HG03342 (cell line): ENCODE measurements at regions not wholly inside any gene's neighbourhood (a gene's known extent, or its start where the extent isn't known, plus 50 kb on each side); places are given as distances from the start of the nearest gene placed in this dataset.

Experiments used
- ATAC-seq: cut with Tn5 transposase; IDR thresholded peaks from one replicate; pipeline ENCODE4 v1.9.1; 2021; ENCODE audit warnings: mild to moderate bottlenecking, moderate library complexity; ENCODE audit not compliant: unreplicated experiment

GRCh38 chr3:23644099-23644498 lies 161.7 kb upstream of the UBE2E1 start:
- no peak for ATAC-seq

- ATAC-seq = no peak
Observed at GRCh38 chr3:23644676-23645075, 161.1 kb upstream of the UBE2E1 start.

DNA sequence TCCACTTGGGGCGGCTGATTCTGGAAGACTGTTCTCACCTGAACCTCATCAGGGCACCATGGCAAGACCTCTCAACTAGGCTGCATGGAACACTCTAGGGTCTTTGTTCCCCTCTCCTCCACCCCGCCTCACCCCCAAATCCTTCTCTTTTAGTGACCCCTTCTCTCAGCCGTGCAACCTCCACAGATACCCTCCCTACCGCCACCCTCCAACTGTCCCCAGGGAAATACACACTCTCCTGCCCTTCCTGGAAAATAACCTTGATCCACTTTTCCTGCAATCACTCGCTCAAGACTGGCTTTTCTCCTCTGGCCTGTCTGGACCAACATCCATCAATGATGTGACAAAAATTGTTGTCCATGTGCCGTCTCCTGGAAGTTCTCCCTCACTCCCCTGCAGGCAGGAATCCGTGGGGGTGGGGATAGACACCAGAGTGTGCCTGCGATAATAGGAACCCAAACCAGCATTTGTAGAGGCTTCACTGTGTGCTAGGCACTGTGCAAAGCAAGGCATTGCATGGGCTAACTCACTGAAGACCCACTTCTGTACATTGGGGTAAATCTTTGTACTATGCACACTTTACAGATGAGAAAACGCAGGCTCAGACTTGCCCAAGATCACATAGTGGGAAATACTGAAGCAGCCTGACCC lies 160.1 kb upstream of the UBE2E1 start:
- ATAC-seq = no peak

DNA sequence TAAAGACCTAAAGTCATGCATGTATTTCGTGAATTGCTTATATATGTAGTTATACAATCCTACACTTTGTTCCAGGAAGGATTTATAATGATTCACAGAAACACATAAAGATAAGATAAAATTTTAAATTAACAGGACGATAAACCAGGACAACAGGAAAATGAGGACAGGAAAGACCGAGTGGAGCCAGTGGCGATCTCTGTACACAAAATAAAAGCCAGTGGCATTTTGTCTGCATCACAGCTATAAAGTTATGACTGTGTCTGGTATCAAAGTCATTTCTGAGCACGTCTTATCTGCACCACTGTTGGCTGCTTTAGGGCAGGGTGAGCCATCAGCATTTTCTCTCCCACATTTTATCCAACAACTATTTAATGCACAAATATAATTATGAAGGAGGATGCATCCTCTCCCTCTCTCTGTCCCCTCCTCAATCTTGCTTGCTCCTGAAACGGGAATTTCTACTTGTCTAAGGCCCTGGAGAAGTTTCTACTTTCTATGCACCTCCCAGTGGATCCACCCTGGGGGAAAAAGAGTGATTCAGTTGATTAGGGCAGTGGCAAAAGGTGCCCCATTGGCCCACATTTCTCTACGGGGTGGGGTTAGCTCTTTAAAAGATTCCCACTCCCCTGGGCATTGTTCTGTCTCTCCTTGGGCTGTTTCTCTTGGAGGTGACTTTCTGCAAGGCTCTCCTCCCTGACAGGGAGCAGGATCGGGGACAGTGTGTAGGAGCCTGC lies 159.4 kb upstream of the UBE2E1 start:
- ATAC-seq = no peak

- ATAC-seq = no peak
Observed at GRCh38 chr3:23647706-23648258, 158.0 kb upstream of the UBE2E1 start.

GRCh38 chr3:23648326-23648995 lies 157.3 kb upstream of the UBE2E1 start:
- ATAC-seq = no peak

DNA sequence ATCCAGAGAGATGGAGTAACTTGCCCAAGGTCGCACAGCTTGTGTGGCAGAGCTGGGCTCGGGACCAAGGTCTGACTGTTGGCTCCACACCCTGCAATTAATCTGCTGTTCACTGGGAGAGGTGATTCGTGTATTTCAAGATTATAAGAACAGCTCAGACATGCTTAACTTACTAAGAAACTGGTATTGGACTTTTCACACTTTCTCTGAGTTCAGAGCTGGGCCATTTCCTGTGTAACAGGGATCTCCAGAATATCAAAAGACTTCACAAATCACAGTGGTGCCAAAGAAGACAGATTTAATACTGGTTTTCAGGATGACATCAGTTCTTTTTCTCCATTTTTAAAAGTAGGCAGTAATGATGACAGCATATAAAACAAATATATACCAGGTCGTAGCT lies 156.8 kb upstream of the UBE2E1 start:
- ATAC-seq = no peak

GRCh38 chr3:23649448-23649847 lies 156.3 kb upstream of the UBE2E1 start:
- ATAC-seq = no peak

GRCh38 chr3:23650371-23651140 lies 155.2 kb upstream of the UBE2E1 start:
- ATAC-seq = no peak

- peak; percentile 93 for ATAC-seq
Observed at GRCh38 chr3:23653647-23654525, 151.9 kb upstream of the UBE2E1 start.

DNA sequence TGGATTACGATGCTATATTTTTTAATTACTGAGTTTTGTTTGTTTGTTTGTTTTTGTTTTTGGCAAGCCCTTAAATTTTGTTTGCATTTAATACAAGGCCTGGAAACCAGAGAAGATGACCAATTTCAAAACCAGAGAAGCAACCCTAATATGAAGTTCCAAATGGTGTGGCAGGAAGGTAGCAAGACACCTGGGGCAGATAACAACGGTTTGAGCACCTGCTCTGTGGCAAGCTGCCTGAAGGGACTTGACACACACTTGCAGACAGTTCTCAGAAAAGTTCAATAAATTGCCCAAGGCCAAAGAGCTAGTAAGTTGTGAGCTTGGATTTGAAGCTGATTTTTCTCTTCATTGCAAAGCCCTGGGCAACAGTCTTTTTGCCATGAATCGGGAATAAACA lies 151.2 kb upstream of the UBE2E1 start:
- no peak for ATAC-seq

- no peak for ATAC-seq
Observed at GRCh38 chr3:23655749-23656148, 150.0 kb upstream of the UBE2E1 start.

DNA sequence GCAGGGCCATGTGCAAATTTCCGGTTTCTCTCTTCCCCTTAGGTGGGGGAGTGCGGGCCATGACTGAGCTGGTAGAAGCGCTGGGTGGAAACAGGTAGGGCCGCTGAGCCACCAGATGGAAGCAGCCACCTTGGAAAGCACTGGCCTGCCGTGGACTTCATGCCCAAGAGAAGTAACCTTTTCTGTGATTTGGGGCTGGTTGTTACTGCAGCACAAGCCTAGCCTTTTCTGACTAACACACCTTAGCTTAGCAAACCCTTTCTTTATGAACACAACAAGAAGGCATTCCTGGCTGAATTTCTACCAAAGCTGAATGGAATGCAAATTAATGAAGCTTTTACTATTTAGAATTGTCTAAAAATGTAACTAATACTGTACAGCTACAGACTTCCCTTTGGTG lies 149.6 kb upstream of the UBE2E1 start:
- no peak for ATAC-seq

- ATAC-seq = no peak
Observed at GRCh38 chr3:23656821-23657220, 148.9 kb upstream of the UBE2E1 start.

- ATAC-seq = no peak
Observed at GRCh38 chr3:23657647-23658046, 148.1 kb upstream of the UBE2E1 start.

DNA sequence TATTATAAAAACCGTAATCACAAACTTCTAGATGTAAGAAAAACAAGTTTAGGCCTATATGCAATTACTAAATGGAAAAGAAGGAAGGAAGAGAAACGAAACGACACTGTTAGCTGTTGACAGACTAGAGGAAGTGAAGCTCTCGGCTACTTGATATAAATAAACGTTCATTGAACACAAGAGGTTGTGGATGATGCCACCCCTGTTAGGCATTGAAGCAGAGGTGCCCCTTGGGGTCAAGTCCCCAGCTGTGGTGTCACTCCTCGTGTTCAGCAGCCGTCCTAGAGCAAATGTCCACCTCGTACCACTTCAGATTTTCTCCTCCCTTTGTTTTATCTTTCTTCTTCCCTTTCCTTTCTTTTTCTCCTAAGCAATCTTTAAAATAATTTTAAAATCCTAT lies 146.5 kb upstream of the UBE2E1 start:
- ATAC-seq = peak; percentile 77

DNA sequence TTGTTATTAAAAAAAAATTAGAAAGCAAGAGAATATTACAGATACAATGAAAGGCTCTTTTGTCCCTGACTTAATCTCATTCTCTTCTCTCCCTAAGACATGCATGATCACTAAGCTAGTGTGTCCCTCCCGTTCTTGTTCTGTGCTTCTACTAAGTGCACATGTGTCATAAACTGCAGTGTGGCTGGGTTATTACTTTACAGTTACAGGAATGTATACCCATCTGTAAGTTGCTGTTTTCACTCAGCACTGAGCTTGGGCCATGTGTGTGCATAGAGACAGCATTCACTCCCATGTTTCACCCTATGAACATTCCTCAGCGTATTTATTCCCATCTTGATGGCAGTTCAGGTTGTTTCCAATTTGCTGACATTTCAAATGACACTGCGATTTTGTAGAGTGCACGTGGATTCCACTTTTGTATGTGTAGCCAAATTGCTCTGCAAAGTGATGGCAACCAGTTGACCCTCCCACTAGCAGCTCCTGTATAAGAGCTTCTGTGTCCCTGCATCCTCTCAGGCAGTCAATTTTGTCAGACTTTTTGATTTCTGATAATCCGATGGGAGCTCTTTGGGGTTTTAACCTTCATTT lies 145.8 kb upstream of the UBE2E1 start:
- ATAC-seq = no peak

DNA sequence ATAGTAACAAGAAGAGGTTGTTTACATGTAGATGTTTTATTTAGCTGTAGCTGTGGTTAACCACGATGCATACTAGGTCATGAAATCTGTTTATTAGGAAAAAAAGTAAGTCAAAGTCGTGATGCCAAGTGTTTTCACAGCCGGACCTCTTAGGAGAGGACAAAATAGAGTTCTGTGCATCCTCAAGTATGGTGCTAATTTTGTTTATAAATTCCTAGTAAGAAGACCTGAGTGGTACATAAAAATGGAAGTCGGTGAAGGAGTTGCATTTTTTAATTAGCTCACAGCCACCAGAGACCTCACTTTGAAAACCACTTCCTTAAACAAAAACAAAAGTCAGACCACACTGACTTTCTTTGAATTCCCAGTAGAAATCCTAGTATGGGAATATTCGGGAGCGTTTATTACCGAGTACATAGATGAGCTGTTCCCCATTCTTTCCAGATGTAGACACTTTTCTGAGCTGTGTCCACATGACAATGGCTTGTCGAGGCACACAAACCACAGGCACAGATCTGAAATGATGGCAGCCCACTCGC lies 143.6 kb upstream of the UBE2E1 start:
- no peak for ATAC-seq

- ATAC-seq = no peak
Observed at GRCh38 chr3:23663246-23663645, 142.5 kb upstream of the UBE2E1 start.
